ENCODE measurements at regions not wholly inside any gene's neighbourhood (a gene's known extent, or its start where the extent isn't known, plus 50 kb on each side); places are given as distances from the start of the nearest gene placed in this dataset.

GRCh38 chr6:137690034-137690433 lies 177.0 kb upstream of the TNFAIP3 start:
- TF ChIP-seq POLR2A (IDR thresholded peaks at IDR 0.05; ENCODE audit: low read length): no peak
- TF ChIP-seq GATA1 (IDR thresholded peaks at IDR 0.05; ENCODE audit: low read depth, low read length): no peak
